IMR-90 (cell line): ENCODE measurements at regions not wholly inside any gene's neighbourhood (a gene's known extent, or its start where the extent isn't known, plus 50 kb on each side); places are given as distances from the start of the nearest gene placed in this dataset.

Experiments used
- ATAC-seq: fragments of 200-7000 bp; cut with Tn5 transposase; 2 replicates; pipeline ENCODE4 v1.9.1; 2020; ENCODE audit warnings: low read depth, mild to moderate bottlenecking, moderate library complexity
- BruUV-seq: library from RNA; stranded (reverse); fragments of 400-500 nt; replicated peaks from 2 replicates; lab custom pipeline; 2021; lab: Mats Ljungman, UMichigan
- CTCF ChIA-PET: fragments of 300-600 bp; formaldehyde crosslinking; extraction: SDS; loops from one replicate; lab custom pipeline; 2021; ENCODE audit warnings: antibody characterized with exemption; lab: Yijun Ruan, JAX
- POLR2A ChIA-PET: fragments of 300-600 bp; sonication (Branson Sonifier 250); formaldehyde crosslinking; loops from one replicate; lab custom pipeline; 2022; ENCODE audit warnings: antibody characterized with exemption; ENCODE audit not compliant: unreplicated experiment; lab: Charles Lee
- DNase-seq: peaks from one replicate; pipeline ENCODE4 v3.0.0; 2013
- H2AFZ ChIP-seq: replicated peaks from 2 replicates; pipeline ENCODE3; 2013; ENCODE audit warnings: low read length, mild to moderate bottlenecking; ENCODE audit not compliant: poor library complexity
- H2AK5ac ChIP-seq: 2 replicates; pipeline ENCODE4 v1.6.1; 2013; ENCODE audit warnings: low read depth, low read length, inconsistent platforms
- H2AK9ac ChIP-seq: replicated peaks from 2 replicates; pipeline ENCODE3; 2013; ENCODE audit warnings: mild to moderate bottlenecking, low read depth, low read length, moderate library complexity; ENCODE audit not compliant: poor library complexity
- H2BK120ac ChIP-seq: 2 replicates; pipeline ENCODE4 v1.6.1; 2013; ENCODE audit warnings: low read depth, low read length, inconsistent platforms
- H2BK15ac ChIP-seq: 3 replicates; pipeline ENCODE4 v1.6.1; 2013; ENCODE audit warnings: low read depth, low read length, inconsistent platforms
- H2BK20ac ChIP-seq: 2 replicates; pipeline ENCODE4 v1.6.1; 2013; ENCODE audit warnings: low read depth, mild to moderate bottlenecking, inconsistent platforms, low read length, moderate library complexity
- H2BK5ac ChIP-seq: 2 replicates; pipeline ENCODE4 v1.6.1; 2013; ENCODE audit warnings: mild to moderate bottlenecking, low read depth, low read length, inconsistent platforms; ENCODE audit not compliant: poor library complexity, severe bottlenecking
- H3K14ac ChIP-seq: replicated peaks from 2 replicates; pipeline ENCODE4 v1.6.1; 2013; ENCODE audit warnings: low read depth, low read length, inconsistent platforms
- H3K18ac ChIP-seq: 2 replicates; pipeline ENCODE4 v1.6.1; 2013; ENCODE audit warnings: low read depth, low read length, control low read depth
- H3K23ac ChIP-seq: 2 replicates; pipeline ENCODE4 v1.6.1; 2013; ENCODE audit warnings: low read depth, low read length, inconsistent platforms
- H3K27ac ChIP-seq: 2 replicates; pipeline ENCODE4 v1.5.1; 2013; ENCODE audit warnings: mild to moderate bottlenecking, control low read depth, low read length; ENCODE audit not compliant: insufficient read depth
- H3K27me3 ChIP-seq: 2 replicates; pipeline ENCODE4 v1.6.1; 2013; ENCODE audit warnings: low read length; ENCODE audit not compliant: control insufficient read depth, insufficient read depth
- H3K36me3 ChIP-seq: 2 replicates; pipeline ENCODE4 v1.6.1; 2013; ENCODE audit warnings: low read length, mixed read lengths; ENCODE audit not compliant: control insufficient read depth, insufficient read depth
- H3K4ac ChIP-seq: 2 replicates; pipeline ENCODE4 v1.6.1; 2013; ENCODE audit warnings: low read depth, low read length, inconsistent platforms
- H3K4me1 ChIP-seq: 2 replicates; pipeline ENCODE4 v1.6.1; 2013; ENCODE audit warnings: low read length, mixed read lengths; ENCODE audit not compliant: control insufficient read depth, insufficient read depth
- H3K4me2 ChIP-seq: 2 replicates; pipeline ENCODE4 v1.6.1; 2013; ENCODE audit warnings: low read depth, mild to moderate bottlenecking, control low read depth, low read length, moderate library complexity
- H3K4me3 ChIP-seq: 2 replicates; pipeline ENCODE4 v1.5.1; 2013; ENCODE audit warnings: low read depth, mild to moderate bottlenecking, control low read depth, low read length, moderate library complexity; ENCODE audit not compliant: insufficient read depth
- H3K56ac ChIP-seq: 2 replicates; pipeline ENCODE4 v1.6.1; 2013; ENCODE audit warnings: low read length, inconsistent platforms; ENCODE audit not compliant: insufficient read depth; ENCODE audit errors: extremely low read depth
- H3K79me1 ChIP-seq, 2 experiments: 2 replicates each; pipeline ENCODE4 v1.6.1; 2013; ENCODE audit warnings: low read length in 2 of 2, inconsistent platforms in 1 of 2, low read depth in 1 of 2
- H3K9ac ChIP-seq: 2 replicates; pipeline ENCODE4 v1.6.1; 2013; ENCODE audit warnings: low read depth, low read length, control low read depth
- H3K9me1 ChIP-seq: 2 replicates; pipeline ENCODE4 v1.6.1; 2013; ENCODE audit warnings: low read length, inconsistent platforms; ENCODE audit not compliant: insufficient read depth
- H3K9me3 ChIP-seq: 2 replicates; pipeline ENCODE4 v1.6.1; 2013; ENCODE audit warnings: low read length; ENCODE audit not compliant: control insufficient read depth, insufficient read depth
- H4K20me1 ChIP-seq: 2 replicates; pipeline ENCODE4 v1.6.1; 2013; ENCODE audit warnings: low read length, inconsistent platforms; ENCODE audit not compliant: insufficient read depth
- H4K5ac ChIP-seq: 2 replicates; pipeline ENCODE4 v1.6.1; 2013; ENCODE audit warnings: mild to moderate bottlenecking, low read depth, low read length, control low read depth
- H4K8ac ChIP-seq, 2 experiments: 2 replicates each; pipeline ENCODE4 v1.6.1; 2013; ENCODE audit warnings: low read depth in 2 of 2, low read length in 2 of 2, control low read depth in 1 of 2, inconsistent platforms in 1 of 2
- H4K91ac ChIP-seq: 2 replicates; pipeline ENCODE4 v1.6.1; 2013; ENCODE audit warnings: low read depth, low read length, inconsistent platforms; ENCODE audit not compliant: insufficient read depth
- BHLHE40 ChIP-seq: fragments of 150-350 bp; IDR thresholded peaks from 2 replicates; pipeline ENCODE4 v1.6.1; 2016; ENCODE audit warnings: mild to moderate bottlenecking, low read depth, low read length
- CHD1 ChIP-seq: IDR thresholded peaks from 2 replicates; pipeline ENCODE4 v1.6.1; 2012; ENCODE audit warnings: low read depth, low read length, improper control_type of control experiment
- FOS ChIP-seq: fragments of 150-350 bp; IDR thresholded peaks from 2 replicates; pipeline ENCODE4 v1.6.1; 2016; ENCODE audit warnings: low read depth, low read length
- MAFK ChIP-seq: IDR thresholded peaks from 2 replicates; pipeline ENCODE4 v1.6.1; 2012; ENCODE audit warnings: low read depth, low read length, improper control_type of control experiment
- MAZ ChIP-seq: IDR thresholded peaks from 2 replicates; pipeline ENCODE4 v1.6.1; 2012; ENCODE audit warnings: low read depth, mild to moderate bottlenecking, low read length, improper control_type of control experiment, moderate library complexity, borderline replicate concordance
- MXI1 ChIP-seq: IDR thresholded peaks from 2 replicates; pipeline ENCODE4 v1.6.1; 2012; ENCODE audit warnings: low read depth, mild to moderate bottlenecking, low read length, moderate library complexity, borderline replicate concordance
- NFE2L2 ChIP-seq: fragments of 150-350 bp; IDR thresholded peaks from 2 replicates; pipeline ENCODE4 v1.6.1; 2016; ENCODE audit warnings: low read depth, mild to moderate bottlenecking, low read length
- POLR2A ChIP-seq: IDR thresholded peaks from 2 replicates; pipeline ENCODE4 v1.6.1; 2012; ENCODE audit warnings: mild to moderate bottlenecking, low read depth, low read length
- RCOR1 ChIP-seq: IDR thresholded peaks from 2 replicates; pipeline ENCODE4 v1.6.1; 2012; ENCODE audit warnings: mild to moderate bottlenecking, low read length, improper control_type of control experiment; ENCODE audit not compliant: insufficient replicate concordance
- RFX5 ChIP-seq: IDR thresholded peaks from 2 replicates; pipeline ENCODE4 v1.8.0; 2012; ENCODE audit warnings: low read depth, mild to moderate bottlenecking, low read length, moderate library complexity
- WGBS, 2 experiments: methylation state at CpG; one replicate each; pipeline versions ENCODE4 v1.1.5 to v1.1.7; 2013; ENCODE audit warnings: missing lambda C conversion rate in 2 of 2; ENCODE audit not compliant: insufficient read length in 1 of 2; ENCODE audit errors: extremely low coverage in 2 of 2; 5-methylcytosine and 5-hydroxymethylcytosine counted together
- dilution Hi-C: fragments of 300-500 bp; cut with HindIII; formaldehyde crosslinking; loops from one replicate; pipeline ENCODE4 v1.14.3; 2018; ENCODE audit warnings: low sequenced_read_pairs; ENCODE audit not compliant: unreplicated experiment
- in situ Hi-C: fragments of 300-500 bp; cut with MboI; formaldehyde crosslinking; loops from 3 replicates; pipeline ENCODE4 v1.14.3; 2019; ENCODE audit warnings: low sequenced_read_pairs, inconsistent platforms, mixed read lengths
- intact Hi-C: fragments of 100-400 bp; cut with micrococcal nuclease; formaldehyde crosslinking; loops from 2 replicates; pipeline ENCODE4 v1.10.0; 2022
- TF ChIP-seq, protein P1 (sequence below): conservative IDR thresholded peaks from 2 replicates; pipeline ENCODE4 v1.5.1; 2012; ENCODE audit warnings: mild to moderate bottlenecking, low read depth, low read length, improper control_type of control experiment
- TF ChIP-seq, protein P2 (sequence below): fragments of 150-350 bp; IDR thresholded peaks from 2 replicates; pipeline ENCODE4 v1.6.1; 2016; ENCODE audit warnings: low read depth, mild to moderate bottlenecking, low read length, moderate library complexity, borderline replicate concordance
- TF ChIP-seq, protein P3 (sequence below): fragments of 150-350 bp; IDR thresholded peaks from 2 replicates; pipeline ENCODE4 v1.6.1; 2017; ENCODE audit warnings: mild to moderate bottlenecking, antibody characterized with exemption, low read length, low read depth

GRCh38 chrX:55867708-55868107 lies 150.2 kb downstream of the RRAGB start:
- no peak overlapping the region for H3K4ac ChIP-seq
- intact Hi-C loops (no loop called here), dilution Hi-C loops (no loop called here), in situ Hi-C loops (no loop called here)
- H3K9me1 ChIP-seq = no peaks in the 10 kb centered on the region
- H3K27ac ChIP-seq = no peak overlapping the region
- H2AFZ ChIP-seq = no peak overlapping the region
- no peak overlapping the region for H2AK5ac ChIP-seq
- H4K5ac ChIP-seq = no peak overlapping the region
- H3K56ac ChIP-seq = no peak overlapping the region
- no peaks in the 10 kb centered on the region for H3K9me3 ChIP-seq
- H2BK15ac ChIP-seq = no peak overlapping the region
- ChIA-PET CTCF (no interaction called here), POLR2A (no interaction called here)
- ATAC-seq (no peak), DNase-seq (no peak)
- H3K4me3 ChIP-seq = no peak overlapping the region
- BruUV-seq = no TSS peak
- no peaks in the 10 kb centered on the region for H4K20me1 ChIP-seq
- no peak overlapping the region for H3K4me2 ChIP-seq
- H4K8ac ChIP-seq = no peak overlapping the region
- no peak overlapping the region for H2BK5ac ChIP-seq
- WGBS, 2 experiments = no CpG with 5 or more reads among the region's 1 CpG
- no peak overlapping the region for H4K91ac ChIP-seq
- H3K23ac ChIP-seq = no peak overlapping the region
- no peak overlapping the region for H3K18ac ChIP-seq
- H2BK20ac ChIP-seq = no peak overlapping the region
- no peak overlapping the region for H2AK9ac ChIP-seq
- H3K36me3 ChIP-seq = no peaks in the 10 kb centered on the region
- no peak overlapping the region for H2BK120ac ChIP-seq
- no peaks in the 10 kb centered on the region for H3K4me1 ChIP-seq
- TF ChIP-seq FOS (no peak), CHD1 (no peak), MAFK (no peak), MAZ (no peak), POLR2A (no peak), MXI1 (no peak), RCOR1 (no peak), RFX5 (no peak), BHLHE40 (no peak), NFE2L2 (no peak)
- TF ChIP-seq, protein P1, sequence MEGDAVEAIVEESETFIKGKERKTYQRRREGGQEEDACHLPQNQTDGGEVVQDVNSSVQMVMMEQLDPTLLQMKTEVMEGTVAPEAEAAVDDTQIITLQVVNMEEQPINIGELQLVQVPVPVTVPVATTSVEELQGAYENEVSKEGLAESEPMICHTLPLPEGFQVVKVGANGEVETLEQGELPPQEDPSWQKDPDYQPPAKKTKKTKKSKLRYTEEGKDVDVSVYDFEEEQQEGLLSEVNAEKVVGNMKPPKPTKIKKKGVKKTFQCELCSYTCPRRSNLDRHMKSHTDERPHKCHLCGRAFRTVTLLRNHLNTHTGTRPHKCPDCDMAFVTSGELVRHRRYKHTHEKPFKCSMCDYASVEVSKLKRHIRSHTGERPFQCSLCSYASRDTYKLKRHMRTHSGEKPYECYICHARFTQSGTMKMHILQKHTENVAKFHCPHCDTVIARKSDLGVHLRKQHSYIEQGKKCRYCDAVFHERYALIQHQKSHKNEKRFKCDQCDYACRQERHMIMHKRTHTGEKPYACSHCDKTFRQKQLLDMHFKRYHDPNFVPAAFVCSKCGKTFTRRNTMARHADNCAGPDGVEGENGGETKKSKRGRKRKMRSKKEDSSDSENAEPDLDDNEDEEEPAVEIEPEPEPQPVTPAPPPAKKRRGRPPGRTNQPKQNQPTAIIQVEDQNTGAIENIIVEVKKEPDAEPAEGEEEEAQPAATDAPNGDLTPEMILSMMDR = no peak
- TF ChIP-seq, protein P2, sequence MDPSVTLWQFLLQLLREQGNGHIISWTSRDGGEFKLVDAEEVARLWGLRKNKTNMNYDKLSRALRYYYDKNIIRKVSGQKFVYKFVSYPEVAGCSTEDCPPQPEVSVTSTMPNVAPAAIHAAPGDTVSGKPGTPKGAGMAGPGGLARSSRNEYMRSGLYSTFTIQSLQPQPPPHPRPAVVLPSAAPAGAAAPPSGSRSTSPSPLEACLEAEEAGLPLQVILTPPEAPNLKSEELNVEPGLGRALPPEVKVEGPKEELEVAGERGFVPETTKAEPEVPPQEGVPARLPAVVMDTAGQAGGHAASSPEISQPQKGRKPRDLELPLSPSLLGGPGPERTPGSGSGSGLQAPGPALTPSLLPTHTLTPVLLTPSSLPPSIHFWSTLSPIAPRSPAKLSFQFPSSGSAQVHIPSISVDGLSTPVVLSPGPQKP = no peak
- TF ChIP-seq, protein P3, sequence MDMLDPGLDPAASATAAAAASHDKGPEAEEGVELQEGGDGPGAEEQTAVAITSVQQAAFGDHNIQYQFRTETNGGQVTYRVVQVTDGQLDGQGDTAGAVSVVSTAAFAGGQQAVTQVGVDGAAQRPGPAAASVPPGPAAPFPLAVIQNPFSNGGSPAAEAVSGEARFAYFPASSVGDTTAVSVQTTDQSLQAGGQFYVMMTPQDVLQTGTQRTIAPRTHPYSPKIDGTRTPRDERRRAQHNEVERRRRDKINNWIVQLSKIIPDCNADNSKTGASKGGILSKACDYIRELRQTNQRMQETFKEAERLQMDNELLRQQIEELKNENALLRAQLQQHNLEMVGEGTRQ = no peak
- no peaks in the 10 kb centered on the region for H3K79me1 ChIP-seq
- H3K9ac ChIP-seq = no peak overlapping the region
- H3K14ac ChIP-seq = no peak overlapping the region
- no peaks in the 10 kb centered on the region for H3K27me3 ChIP-seq
